HUDEP-2 (cell line): ENCODE measurements at regions not wholly inside any gene's neighbourhood (a gene's known extent, or its start where the extent isn't known, plus 50 kb on each side); places are given as distances from the start of the nearest gene placed in this dataset.

Source experiments
- DNase-seq, 76 experiments: peaks; one replicate each; lab custom pipeline; 2025; ENCODE audit not compliant: unreplicated experiment in 76 of 76; lab: John Stamatoyannopoulos, UW

DNA sequence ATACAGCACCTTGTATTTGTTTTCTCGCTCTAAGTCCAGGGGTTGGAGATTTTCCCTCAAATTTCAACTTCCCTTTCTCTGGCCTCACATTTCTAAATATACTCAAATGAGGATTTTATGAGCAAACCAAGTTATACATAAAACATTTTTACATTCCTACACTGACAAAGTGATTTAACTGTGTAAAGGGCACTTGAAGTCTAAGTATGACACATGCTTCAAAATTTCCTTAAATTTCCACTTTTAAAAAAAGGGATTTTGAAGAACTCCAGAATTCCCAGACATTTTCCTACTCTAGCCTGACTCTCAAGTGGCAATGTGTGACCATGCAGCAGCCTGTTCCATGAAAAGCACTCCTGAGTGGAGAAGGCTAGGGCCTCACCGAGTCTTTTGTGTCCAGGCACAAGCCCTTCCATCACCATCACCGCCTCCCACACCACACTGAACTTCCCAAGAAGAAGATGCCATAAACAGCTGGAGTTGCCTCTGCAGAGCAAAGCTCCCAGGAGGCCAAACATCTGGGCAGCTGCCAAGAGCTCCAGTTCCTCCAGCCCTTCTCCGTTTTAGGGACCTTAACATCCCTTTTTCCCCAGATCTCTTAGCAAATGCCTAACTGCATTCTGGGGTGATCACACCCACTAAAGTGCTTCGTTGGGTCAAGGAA is 68.9 kb downstream of the NCR2 start:
- DNase-seq, result no peak

DNA sequence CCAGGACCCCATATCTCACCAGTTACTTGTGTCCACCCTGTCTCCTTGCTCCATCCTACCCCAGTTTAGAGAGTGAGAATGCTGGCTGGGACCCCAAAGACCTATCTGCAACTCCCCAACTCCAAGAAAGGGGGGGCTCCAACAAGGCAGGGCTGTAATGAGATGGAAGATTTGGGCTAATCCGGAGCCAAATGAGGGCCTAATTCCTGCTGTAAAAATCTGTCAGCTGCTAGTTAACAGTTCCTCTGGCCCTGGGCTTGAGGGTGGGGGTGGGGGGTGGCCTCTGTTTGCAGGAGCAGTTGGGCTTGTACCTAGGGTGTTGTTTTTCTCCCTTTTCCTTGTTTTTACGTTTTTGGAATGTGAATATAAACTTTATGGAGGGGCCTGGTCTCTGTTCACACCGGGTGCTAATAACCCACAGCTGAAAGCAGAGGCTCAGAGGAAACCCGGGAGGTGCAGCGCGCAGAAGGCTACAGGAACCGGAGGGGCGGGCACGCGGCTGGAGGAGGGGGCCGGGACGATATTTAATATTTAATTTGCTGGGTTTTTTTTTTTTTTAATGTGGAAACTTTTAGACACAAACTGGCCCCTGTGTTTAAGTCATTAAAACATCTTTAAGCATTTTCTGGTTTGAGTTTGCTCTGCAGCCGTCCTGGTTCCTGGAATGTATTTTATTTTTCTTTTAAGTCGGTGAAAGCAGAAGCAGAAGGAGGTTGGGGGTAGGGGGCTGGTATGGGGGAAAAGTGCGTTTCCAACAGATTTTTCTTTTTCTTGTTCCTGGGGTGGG is 70.7 kb downstream of the NCR2 start:
- DNase-seq, result no peak

DNA sequence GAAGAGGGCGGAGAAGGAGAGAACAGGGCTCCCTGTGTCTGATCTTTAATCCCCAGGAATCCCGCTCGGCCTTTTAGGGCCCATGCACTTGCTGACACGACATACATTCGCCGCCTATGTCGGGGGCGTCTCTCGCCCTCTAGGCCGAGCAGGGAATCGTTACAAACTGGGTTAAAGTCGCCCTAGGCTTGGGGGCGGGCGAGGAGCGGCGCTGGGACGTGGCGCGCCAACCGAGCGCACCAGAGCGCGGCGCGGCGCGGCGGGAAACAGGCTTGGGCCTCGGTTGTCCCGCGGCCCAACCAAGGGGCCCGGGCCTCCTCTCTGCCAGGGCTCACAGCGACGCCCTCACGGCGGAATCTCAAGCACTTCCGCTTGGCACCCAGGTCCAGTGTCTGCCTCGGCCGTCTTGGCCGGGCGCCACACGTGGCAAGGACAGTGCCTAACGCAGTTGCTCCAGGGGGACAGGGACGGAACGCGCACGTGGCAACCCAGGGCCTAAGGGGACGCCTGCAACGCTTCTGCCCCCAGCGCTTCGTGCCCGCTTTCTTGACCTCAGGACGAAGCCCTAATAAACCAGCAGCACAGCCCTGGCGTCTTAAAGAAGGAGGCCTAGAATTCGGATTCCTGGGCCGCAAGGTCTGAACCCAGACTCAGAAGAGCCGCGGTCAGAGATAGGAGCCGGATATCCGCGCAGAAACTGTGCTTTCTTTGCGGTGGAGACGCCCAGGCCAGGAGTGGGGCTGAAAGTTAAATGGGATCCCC is 71.5 kb downstream of the NCR2 start:
- no peak for DNase-seq

DNA sequence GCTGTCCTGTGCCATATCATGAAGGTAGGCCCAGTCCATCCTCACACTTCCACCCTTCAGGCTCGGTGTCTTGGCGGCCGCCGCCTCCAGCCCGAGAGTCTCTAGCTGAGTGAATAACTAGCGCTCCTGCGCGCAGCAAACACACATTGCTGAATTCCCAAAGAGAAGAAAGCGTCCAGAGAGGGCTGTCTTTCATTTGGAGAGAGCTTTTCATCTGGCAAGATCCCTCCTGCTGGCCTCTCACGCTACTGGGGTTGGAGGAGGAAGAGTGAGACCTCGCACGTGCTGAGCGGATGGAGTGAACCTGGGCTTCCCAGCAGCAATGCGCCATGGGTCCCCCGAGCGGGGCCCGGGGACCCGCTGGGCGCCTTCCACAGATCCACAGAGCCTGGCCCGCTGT is 73.2 kb downstream of the NCR2 start:
- DNase-seq, result no peak

DNA sequence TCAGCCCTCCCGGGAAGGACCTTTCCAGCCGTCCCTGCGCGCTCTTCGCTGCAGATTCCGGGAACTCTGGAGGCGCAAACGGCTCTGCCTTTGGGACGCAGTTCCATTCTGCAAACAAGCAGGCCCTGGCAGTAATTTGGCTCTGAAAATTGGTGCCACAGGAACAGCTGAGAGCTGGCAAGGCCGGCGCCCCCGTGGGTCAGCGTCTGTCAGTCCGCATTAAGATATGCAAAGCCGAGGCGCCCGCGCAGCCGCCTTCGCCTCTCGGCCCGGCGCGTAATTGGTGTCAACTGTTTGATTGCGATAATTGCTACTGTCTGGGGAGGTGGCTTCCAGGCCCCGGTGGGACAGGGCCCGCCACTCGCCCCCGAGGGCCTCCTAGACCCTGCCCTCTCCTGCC is 73.6 kb downstream of the NCR2 start:
- DNase-seq, result no peak

DNA sequence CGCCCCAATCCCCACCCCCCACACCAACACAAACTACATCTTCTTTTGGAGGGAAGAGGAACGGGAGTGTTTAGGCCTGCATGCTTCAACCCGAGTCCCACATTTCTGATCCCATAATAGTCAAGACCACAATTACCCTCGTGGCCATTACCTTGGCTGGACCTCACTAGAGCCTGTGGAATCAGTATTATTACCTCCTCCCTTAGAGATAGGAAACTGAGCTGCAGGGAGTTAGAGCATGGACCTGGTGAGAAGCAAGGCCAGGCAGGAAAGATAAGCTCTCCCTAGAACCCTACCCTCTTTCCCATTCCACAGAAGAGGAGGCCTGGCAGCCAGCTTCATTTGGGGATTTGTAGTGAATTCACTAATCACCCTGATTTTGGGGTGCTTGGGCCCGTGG is 74.1 kb downstream of the NCR2 start:
- DNase-seq, result no peak

DNA sequence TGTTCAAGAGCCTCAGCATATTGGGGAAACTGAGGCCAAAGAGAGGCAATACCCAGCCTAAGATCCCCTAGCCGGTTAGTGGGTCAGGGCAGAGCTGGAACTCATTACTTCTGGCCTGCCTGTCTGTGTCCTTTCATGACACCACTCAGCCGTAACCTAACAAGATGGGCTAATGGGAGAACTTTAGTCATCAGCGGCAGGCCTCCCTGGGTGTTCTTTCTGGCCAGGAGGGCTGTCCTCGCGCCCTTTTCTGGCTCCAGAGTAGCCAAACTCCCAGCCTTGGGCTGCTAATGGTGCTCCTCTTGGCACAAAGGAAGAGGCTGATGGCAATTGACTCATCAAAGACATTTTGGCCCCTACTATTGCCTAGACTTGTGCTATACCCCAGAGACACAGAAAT is 76.6 kb downstream of the NCR2 start:
- DNase-seq, result no peak

DNA sequence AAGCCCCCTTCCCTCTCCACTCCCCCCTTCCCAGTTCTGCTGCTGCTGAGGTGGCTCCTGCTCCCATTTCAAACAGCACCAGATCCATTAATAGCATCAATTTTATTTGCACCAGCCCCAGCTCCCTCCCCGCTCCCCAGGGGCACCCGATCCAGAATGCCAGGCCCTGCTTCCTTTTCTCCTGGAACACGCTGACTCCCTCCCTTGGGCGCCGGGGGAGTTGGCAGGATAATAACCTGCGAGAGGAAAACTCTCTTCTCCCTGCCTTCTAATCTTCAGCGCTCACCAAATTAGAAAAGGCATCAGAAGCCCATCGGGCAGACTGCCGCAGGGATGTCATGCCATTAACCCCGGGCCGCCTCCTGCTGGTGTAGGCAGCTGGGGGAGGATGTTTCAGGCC is 77.8 kb downstream of the NCR2 start:
- no peak for DNase-seq

DNA sequence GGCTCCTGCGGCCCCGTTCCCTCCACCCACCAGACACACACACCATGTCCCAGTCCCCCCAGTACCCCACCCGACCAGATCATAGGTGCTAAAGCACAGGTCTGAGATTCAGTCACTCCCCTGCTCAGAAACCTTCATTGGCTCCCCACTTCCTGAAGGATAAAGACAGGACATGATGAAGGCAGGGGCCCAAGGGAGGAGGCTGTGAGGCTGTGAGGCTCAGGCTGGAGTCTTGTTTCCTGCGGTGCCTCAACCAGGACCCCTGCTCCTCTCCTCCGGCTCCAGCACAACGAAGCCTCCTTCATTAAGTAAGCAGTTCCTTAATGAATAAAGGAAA is 81.1 kb downstream of the NCR2 start:
- DNase-seq, result no peak

DNA sequence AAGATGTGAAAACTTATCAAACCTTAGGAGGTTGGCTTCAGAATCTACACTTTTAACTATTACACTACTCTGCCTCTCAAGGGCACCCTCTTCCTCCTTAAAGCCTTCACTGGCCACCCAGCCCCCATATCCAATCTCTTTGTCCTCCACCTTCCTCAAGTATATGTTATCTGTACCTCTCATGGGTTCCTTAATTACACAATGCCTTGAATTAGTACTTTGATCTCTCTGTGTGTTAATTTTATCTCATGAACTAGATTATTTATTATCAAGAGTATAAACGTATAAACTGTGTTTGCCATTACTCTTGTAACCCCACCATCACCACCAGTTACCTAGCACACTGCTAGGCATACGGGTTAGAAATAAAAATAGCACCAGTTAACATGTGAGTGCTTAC is 83.3 kb downstream of the NCR2 start:
- DNase-seq, result no peak

DNA sequence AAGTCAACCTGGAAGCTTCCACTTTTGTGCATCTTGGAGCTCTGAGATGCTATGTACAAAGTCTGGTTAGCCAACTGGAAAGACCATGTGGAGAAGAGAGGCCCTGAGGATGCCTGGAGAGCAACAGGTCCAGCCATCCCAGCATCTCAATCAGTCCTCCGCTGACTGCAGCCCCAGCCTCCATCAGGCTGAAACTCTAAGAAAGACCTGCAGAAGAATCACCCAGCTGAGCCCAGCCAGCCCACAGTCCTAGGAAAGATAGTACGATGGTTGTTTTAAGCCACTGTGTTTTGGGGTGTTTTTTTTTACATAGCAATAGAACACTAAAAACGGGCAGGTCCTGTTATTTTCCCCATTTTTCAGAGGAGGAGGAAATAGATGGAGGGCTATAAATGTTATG is 84.0 kb downstream of the NCR2 start:
- no peak for DNase-seq

DNA sequence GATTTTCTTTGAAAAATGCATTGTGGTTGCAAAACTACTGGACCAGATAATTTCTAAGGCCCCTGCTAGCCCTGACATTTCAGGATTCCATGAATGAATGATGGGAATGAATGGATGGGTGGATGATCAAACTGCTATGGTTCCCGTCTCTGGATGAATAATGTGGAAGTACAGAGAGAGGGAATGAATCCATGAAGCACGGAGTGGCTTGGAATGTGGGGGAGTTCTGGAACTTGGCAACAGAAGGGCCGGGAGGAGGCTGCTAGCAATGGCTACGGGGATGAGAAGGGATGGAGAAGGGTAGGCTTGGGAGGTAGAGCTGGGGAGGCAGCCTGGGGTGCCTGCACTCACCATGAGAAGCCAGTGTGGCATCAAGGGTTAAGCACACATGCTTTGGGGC is 84.8 kb downstream of the NCR2 start:
- no peak for DNase-seq

DNA sequence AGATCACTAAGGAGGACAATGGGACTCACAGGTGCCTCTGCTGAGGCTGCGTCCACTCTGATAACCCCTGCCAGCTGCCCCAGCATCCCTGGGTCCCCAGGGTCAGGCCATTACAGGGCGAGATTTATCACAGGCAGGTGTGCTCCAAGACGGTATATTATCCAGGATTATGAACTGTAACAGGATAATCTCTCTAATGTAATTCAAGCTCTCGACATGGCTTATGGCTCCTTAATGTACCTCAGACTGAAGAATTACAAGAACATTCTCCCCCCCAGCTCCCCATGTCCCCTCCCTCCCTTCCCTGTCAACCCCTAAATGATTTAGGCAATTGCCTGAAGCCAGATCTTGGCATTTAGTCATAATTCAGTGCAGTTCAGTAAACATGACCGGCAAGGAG is 86.8 kb downstream of the NCR2 start:
- no peak for DNase-seq

DNA sequence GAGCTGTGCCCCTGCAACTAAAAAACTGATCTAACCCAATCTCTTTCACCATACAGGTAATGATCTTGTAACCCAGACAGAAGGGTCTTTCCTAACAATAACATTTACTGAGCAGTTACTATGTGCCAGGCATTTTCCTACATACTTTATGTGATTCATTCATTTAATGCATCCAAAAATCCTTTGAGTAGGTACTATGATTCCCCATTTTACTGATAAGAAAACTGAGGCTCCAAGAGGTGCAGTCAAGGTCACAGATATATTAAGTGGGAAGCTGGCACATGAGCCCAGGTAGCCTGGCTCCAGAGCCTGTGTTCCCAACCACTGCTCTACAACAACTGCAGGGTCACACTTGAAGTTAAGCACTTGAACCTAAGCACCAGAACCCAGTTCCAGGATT is 87.6 kb downstream of the NCR2 start:
- DNase-seq, result no peak

DNA sequence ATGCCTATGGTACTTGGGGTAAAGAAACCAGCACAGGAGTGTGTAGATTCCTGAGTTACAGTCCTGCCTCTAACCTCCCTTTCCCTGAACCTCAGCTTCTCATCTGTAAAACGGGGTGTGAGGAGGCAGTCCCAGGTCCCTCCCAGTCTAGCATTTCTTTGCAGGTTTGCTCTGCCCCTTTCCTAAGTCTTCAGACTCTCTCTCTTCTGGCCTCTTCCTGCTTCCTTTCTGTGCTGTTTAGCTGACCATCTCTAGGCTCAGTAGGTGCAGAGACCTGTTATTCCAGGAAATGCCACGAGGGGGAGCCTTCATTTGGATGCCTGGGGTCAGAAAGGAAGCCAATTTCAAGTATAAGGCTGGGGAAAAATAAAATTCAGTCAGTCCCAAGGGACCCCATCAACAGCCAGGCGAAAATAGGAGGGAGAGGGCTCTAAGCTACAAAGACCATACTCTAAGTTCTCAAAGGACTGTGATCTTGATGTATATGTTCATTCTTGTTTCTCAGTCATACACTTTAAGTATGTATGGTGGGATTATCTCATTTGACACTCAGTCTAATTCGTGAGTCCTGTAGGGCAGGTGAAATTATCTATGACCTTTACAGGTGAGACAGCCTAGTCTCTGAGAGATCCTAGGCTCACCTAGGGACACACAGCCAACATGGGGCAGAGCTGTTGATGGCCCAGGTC is 89.1 kb downstream of the NCR2 start:
- peak in 63 of 76 experiments; percentile 18 to 85 (median 57) for DNase-seq

DNA sequence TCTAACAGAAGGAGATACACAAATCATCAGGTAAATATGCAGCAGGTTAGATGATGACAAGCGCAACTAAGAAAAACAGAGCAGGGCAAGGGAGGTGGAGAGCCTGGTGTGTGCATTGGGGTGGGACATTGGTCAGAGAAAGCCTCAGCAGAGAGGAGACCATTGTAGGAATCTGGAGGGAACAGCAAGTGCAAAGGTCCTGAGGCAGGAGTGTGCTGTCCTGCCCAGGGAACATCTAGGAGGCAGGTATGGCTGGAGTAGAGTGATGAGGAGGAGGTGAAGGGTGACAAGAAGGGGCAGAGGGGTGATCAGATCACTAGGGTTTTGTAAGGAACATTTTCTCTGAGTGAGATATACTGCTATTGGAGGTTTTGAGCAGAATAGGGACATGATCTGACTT is 90.1 kb downstream of the NCR2 start:
- no peak for DNase-seq

DNA sequence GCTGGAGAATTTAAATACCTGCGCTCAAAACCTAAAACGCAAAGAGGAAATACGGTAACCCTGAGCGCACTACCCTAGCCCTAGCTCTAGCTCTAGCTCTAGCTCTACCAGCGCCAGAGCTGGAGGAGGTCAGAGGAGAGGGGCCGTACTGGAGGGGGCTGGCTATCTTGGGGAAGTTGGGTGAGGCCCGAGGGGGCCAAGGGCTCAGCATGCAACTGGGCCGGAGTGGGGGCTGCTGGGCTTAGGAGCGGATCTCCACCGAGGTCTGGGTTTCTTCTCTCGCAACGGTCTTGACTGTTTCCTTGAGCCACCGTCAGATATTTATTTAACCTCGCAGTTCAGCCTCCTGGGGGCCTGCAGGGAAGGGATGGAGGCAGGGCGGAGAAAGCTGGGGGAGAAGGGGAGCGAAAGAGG is 91.0 kb downstream of the NCR2 start:
- no peak for DNase-seq

DNA sequence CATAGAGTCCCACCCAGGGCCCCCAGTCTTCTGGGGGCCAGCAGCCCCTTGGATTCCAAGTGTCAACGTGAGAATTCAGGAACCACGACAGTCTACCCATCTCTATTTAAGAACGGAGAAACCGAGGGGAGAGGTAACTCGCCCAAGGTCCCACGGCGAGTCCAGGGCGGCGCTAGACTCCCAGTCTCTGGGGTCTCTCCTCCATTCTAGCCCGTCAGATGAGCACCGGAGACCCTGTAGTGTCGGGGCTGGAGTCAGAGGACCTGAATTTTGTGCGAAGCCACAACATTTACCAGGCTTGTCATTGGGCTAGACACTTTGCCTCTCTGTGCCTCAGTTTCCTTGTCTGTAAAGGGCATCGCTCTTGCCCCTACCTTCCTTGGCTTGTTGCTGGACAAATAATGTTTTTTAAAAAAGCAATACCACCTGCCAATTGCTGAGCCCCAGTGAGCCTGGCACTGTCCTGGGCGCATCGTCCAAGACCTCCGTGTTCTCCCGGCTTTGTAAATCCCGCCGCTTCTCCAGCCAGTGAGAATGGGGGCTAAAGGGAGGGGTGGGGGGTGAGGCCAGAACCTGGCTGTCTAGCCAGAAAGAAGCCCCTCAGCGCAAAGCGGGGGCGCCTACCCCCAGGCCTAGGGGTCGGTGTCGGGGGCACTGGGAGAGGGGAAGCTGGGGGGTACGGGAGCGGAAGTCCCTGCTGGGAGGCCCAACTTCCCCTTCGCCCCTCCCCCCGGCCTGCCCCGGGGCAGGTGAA is 91.7 kb downstream of the NCR2 start:
- no peak for DNase-seq

DNA sequence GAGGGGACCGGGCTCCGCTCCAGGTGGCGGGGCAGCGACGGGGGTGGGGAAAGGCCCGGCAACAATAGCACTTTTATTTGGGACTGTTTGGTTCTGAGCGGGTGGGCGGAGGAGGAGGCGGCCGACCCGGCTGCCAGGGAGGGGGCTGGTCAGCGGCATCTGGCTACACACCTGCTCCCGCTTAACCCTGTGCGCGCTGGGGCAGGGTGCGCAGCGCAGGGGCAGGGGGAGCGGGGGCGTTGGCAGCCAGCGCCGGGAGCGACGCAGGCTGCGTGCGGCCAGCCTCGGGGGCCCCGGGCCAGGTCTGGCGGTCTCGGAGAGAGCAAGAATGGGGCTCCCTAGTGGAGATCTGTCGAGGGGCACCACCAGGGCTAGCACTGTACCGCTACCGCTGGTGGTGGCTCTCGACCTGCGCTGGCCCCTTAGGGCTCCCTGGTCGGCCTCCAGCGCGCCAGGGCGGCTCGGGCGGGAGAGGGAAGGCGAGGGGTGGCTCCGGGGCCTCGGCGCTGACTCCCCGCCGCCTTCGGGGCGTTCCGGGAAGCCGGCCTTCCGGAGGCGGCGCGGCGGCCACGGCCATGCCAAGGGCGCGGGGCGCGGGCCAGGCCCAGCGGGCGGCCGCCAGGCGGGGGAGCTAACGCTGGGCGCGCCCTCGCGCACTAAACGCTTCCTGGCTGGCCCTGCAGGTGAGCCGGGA is 92.4 kb downstream of the NCR2 start:
- peak in 1 of 76 experiments; percentile 12 for DNase-seq
